K562 (cell line): ENCODE measurements at regions not wholly inside any gene's neighbourhood (a gene's known extent, or its start where the extent isn't known, plus 50 kb on each side); places are given as distances from the start of the nearest gene placed in this dataset.

ENCODE experiments used
- C11orf30 ChIP-seq: fragments of 450-650 bp; IDR thresholded peaks from 2 replicates; pipeline ENCODE4 v1.6.1; 2016; ENCODE audit warnings: low read depth, mild to moderate bottlenecking
- CHCHD3 ChIP-seq: fragments of 250-450 bp; sonication (Bioruptor Pico); IDR thresholded peaks from 2 replicates; pipeline ENCODE4 v2.1.2; 2022; ENCODE audit warnings: mild to moderate bottlenecking
- HCFC1 ChIP-seq: IDR thresholded peaks from 2 replicates; pipeline ENCODE4 v1.6.1; 2012; ENCODE audit warnings: low read depth, low read length, improper control_type of control experiment
- HDAC3 ChIP-seq: fragments of 450-650 bp; IDR thresholded peaks from 2 replicates; pipeline ENCODE4 v1.6.1; 2018; ENCODE audit warnings: borderline replicate concordance, mild to moderate bottlenecking, moderate library complexity; ENCODE audit not compliant: partially characterized antibody
- NR1H2 ChIP-seq: sonication (generic); formaldehyde crosslinking; IDR thresholded peaks from 2 replicates; pipeline ENCODE4 v1.4.0; 2020; ENCODE audit warnings: mild to moderate bottlenecking, missing genetic modification reagents
- PHB ChIP-seq: fragments of 250-450 bp; sonication (Bioruptor Pico); IDR thresholded peaks from 2 replicates; pipeline ENCODE4 v1.5.0; 2021
- PHB2 ChIP-seq: fragments of 450-650 bp; IDR thresholded peaks from 2 replicates; pipeline ENCODE4 v1.6.1; 2017; ENCODE audit warnings: low read depth
- XRCC3 ChIP-seq: fragments of 450-650 bp; IDR thresholded peaks from 2 replicates; pipeline ENCODE4 v1.6.1; 2017; ENCODE audit warnings: mild to moderate bottlenecking, moderate library complexity
- TF ChIP-seq, protein P1 (sequence below): fragments of 200-400 bp; formaldehyde crosslinking; IDR thresholded peaks from 2 replicates; pipeline ENCODE4 v1.6.1; 2017; ENCODE audit warnings: mild to moderate bottlenecking, low read depth, low read length, moderate library complexity
- TF ChIP-seq, protein P2 (sequence below): fragments of 450-650 bp; IDR thresholded peaks from 2 replicates; pipeline ENCODE4 v1.6.1; 2017; ENCODE audit warnings: mild to moderate bottlenecking, moderate library complexity

DNA sequence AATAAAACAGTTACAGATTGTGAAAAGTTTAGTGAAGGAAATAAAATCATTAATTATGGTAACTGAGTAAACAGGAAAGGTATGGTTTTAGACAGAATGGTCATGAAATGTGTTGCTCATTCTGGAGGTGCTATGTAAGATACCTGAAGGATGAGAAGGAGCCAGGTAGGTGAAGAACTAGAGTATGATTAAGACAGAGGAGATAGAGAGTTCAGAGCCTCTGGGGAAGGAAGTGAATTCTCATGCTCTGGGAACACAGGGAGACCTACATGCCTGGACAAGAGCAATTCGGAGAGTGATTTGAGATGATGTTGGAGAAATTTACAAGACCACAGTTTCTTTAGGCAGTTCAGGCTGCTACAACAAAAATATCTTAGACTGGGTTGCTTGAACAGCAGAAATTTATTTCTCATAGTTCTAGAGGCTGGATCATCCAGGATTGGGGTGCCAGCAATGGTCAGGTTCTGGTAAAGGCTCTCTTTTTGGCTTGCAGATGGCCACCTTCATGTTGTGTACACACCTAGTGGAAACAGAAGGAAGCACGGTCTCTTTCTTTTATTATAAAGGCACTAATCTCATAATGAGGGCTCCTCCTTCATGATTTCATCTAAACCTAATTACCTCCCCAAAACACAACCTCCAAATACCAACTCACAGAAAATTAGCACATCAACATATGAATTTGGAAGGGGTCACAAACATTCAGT lies 1416.1 kb downstream of the PCDH7 start (continued):
- TF ChIP-seq, protein P1, sequence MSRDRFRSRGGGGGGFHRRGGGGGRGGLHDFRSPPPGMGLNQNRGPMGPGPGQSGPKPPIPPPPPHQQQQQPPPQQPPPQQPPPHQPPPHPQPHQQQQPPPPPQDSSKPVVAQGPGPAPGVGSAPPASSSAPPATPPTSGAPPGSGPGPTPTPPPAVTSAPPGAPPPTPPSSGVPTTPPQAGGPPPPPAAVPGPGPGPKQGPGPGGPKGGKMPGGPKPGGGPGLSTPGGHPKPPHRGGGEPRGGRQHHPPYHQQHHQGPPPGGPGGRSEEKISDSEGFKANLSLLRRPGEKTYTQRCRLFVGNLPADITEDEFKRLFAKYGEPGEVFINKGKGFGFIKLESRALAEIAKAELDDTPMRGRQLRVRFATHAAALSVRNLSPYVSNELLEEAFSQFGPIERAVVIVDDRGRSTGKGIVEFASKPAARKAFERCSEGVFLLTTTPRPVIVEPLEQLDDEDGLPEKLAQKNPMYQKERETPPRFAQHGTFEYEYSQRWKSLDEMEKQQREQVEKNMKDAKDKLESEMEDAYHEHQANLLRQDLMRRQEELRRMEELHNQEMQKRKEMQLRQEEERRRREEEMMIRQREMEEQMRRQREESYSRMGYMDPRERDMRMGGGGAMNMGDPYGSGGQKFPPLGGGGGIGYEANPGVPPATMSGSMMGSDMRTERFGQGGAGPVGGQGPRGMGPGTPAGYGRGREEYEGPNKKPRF: no peak
- TF ChIP-seq HDAC3: no peak
- no peak for TF ChIP-seq PHB2
- TF ChIP-seq PHB (CRISPR knock-in tag): no peak
- no peak for TF ChIP-seq HCFC1
- TF ChIP-seq NR1H2 (CRISPR knock-in tag): no peak
- TF ChIP-seq, protein P2, sequence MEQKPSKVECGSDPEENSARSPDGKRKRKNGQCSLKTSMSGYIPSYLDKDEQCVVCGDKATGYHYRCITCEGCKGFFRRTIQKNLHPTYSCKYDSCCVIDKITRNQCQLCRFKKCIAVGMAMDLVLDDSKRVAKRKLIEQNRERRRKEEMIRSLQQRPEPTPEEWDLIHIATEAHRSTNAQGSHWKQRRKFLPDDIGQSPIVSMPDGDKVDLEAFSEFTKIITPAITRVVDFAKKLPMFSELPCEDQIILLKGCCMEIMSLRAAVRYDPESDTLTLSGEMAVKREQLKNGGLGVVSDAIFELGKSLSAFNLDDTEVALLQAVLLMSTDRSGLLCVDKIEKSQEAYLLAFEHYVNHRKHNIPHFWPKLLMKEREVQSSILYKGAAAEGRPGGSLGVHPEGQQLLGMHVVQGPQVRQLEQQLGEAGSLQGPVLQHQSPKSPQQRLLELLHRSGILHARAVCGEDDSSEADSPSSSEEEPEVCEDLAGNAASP: no peak
- no peak for TF ChIP-seq XRCC3
- no peak for TF ChIP-seq C11orf30
- TF ChIP-seq CHCHD3 (CRISPR knock-in tag): no peak
- TF ChIP-seq, all 486 proteins: peak for 0
